ENCODE measurements at regions not wholly inside any gene's neighbourhood (a gene's known extent, or its start where the extent isn't known, plus 50 kb on each side); places are given as distances from the start of the nearest gene placed in this dataset.
A peak's percentile ranks its signal among the peaks of the same experiment; 100 is the strongest.

GRCh38 chr20:50301712-50302111 is 111.1 kb downstream of the CEBPB start:
- DNase-seq: no peak

GRCh38 chr20:50302341-50303057 is 111.9 kb downstream of the CEBPB start:
- no peak for DNase-seq

- peak; percentile 53 to 55 for DNase-seq
Observed at GRCh38 chr20:50303573-50304500, 113.2 kb downstream of the CEBPB start.

GRCh38 chr20:50304501-50304856 is 113.8 kb downstream of the CEBPB start:
- no peak for DNase-seq

DNA sequence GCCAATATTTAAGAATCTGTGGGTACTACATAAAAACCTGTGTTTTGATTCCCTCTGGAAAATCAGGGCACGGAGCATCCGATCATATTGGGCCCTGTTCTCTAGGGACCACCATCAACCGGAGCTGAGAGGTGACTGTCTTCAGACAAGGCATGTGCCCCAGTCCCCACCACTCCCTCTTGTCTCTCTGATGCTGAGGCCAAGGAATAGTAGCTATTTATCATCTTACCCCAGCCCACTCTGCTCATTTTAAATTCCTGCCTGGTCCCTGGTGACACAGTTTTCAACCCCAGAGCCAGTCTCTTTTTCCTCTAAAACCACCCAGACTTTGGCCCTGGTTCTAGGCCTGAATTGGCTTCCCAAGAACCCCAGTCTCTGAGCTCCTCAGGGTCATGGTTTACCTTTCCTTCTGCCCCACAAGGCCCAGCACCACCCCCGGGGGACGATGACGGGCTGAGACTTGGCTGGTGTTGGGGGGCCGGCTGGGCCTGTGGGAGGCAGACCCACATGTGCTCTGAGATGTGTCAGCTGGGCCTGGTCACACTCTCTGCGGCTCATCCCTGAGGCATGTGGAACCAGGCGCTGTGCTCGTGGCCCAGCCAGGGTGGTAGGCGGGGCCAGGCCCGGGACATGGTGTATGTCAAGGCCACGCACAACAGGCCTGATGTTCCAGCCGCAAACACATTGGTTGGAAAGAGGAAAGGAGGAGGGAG is 114.4 kb downstream of the CEBPB start:
- no peak for DNase-seq

GRCh38 chr20:50305636-50306477 is 115.2 kb downstream of the CEBPB start:
- peak; percentile 57 to 70 for DNase-seq

DNA sequence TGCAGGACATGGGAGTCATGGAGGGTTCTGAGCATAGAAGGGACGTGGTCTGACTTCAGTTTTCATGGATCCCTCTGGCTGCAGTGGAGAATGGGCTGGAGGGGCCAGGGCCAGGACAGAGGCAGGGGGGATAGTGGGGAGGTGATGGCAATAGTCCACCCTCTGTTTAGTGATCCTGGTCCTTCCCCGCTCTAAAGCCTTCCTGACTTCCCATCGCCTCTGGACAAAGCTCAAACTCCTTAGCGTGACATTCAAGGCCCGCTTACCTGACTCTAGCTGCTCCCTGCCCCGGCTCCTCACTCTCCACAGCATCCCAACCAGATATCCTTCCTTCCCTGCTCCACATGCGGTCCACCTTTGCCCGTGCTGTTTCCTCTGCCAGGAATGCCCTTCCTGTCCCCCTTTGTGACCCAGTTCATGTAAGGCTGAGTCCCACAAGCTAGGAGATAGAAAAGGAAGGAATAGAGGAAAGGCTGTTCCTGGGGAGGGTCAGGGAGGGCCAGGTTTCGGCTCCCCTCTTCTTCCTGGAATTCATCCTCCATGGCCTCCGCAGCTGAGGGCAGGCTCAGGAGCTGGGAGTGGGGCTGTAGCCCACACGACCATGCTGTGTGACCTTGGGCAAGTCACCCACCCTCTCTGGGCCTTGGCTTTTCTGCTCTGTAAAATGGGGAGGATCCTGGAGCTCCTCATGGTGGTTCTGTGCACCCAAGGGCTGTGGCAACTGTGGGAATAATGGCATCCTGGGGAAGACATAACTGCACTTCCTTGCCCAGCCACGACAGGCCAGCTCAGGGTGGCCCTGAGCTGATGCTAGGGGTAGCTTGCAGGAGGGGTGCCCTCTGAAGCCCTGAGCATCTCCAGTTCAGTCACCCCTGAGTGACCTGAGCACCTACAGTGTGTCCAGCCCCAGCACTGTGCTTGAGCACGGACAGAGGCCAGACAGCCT is 116.1 kb downstream of the CEBPB start:
- DNase-seq: no peak

GRCh38 chr20:50308166-50308512 is 117.5 kb downstream of the CEBPB start:
- DNase-seq: no peak

DNA sequence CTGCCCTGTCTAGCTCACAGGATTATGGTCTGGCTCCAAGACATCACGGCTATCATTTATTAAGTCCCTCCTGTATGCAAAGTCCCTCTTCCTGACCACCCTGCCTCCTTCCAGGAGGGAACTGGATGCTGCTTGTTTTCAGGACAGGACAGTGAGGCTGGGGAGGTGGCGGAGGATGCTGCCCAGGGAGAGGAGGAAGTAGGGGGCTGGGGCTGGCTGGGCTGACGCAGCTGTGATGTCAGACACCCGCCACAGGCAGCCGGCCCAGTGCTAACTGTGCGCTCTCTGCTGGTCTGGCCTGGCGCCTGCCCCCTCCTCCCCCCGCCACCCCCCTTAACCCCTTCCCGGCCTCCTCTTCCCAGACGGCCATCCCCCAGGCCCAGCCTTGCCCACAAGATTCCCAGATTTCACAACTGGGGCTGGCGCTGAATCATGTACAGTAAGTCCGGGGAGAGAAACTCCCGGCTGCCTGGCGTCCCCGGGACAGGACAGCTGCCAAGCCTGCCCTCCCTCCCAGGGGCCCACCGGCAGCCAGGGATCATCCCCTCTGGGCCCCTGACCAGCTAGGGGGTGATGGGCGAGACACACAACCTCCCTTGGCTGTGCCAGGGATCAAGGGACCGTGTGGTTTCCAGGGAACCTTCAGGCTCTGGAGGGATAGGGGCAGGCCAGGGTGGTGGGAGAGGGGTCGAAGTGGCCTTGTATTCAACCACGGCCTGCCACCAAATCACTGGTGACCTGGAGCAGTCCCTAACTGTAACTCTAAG is 118.1 kb downstream of the CEBPB start:
- no peak for DNase-seq

GRCh38 chr20:50309280-50309763 is 118.7 kb downstream of the CEBPB start:
- DNase-seq: no peak

GRCh38 chr20:50309764-50310672 is 119.4 kb downstream of the CEBPB start:
- no peak for DNase-seq

- DNase-seq: no peak
Observed at GRCh38 chr20:50310673-50311051, 120.0 kb downstream of the CEBPB start.

- DNase-seq: no peak
Observed at GRCh38 chr20:50311308-50312001, 120.8 kb downstream of the CEBPB start.

GRCh38 chr20:50312002-50312681 is 121.5 kb downstream of the CEBPB start:
- DNase-seq: no peak

GRCh38 chr20:50312682-50313521 is 122.3 kb downstream of the CEBPB start:
- DNase-seq: no peak

GRCh38 chr20:50313522-50313820 is 122.8 kb downstream of the CEBPB start:
- no peak for DNase-seq

Measured in NCI-H2081 (cell line).